Common myeloid progenitor, CD34-positive (primary cell): ENCODE measurements at regions not wholly inside any gene's neighbourhood (a gene's known extent, or its start where the extent isn't known, plus 50 kb on each side); places are given as distances from the start of the nearest gene placed in this dataset.

Experiments used
- CTCF ChIA-PET: fragments of 350-600 bp; sonication (Branson Sonifier 250); formaldehyde crosslinking; loops from one replicate; lab custom pipeline; 2021; ENCODE audit warnings: antibody characterized with exemption; lab: Charles Lee
- POLR2A ChIA-PET: fragments of 350-600 bp; sonication (Branson Sonifier 250); formaldehyde crosslinking; loops from one replicate; lab custom pipeline; 2021; ENCODE audit warnings: antibody characterized with exemption; lab: Charles Lee
- DNase-seq, 3 donors: peaks; one replicate each; pipeline versions ENCODE4 v3.0.0 to v3.0.0-alpha.2; 2013
- H3K27ac ChIP-seq, 2 experiments: 1 replicate in 1 of 2; 2 replicates in 1 of 2; pipeline ENCODE4 v1.7.0; 2013; ENCODE audit warnings: inconsistent platforms in 2 of 2, low read length in 2 of 2, mild to moderate bottlenecking in 2 of 2, low read depth in 1 of 2, moderate library complexity in 1 of 2; ENCODE audit not compliant: severe bottlenecking in 2 of 2, insufficient read depth in 1 of 2, poor library complexity in 1 of 2
- H3K27me3 ChIP-seq, 5 experiments: replicated peaks in 2 of 5; 1 replicate in 3 of 5; 2 replicates in 2 of 5; pipeline versions ENCODE4 v1.6.1 to v1.7.0; 2013; ENCODE audit warnings: low read length in 4 of 5, mild to moderate bottlenecking in 2 of 5, moderate library complexity in 2 of 5, inconsistent platforms in 1 of 5; ENCODE audit not compliant: insufficient read depth in 5 of 5, control insufficient read depth in 4 of 5
- H3K36me3 ChIP-seq, 4 experiments: 1 replicate in 2 of 4; 2 replicates in 2 of 4; pipeline versions ENCODE4 v1.6.1 to v1.7.0; 2013; ENCODE audit warnings: low read length in 3 of 4, control low read depth in 1 of 4, mild to moderate bottlenecking in 1 of 4; ENCODE audit not compliant: control insufficient read depth in 4 of 4, insufficient read depth in 4 of 4
- H3K4me1 ChIP-seq, 4 experiments: 1 replicate in 3 of 4; 2 replicates in 1 of 4; pipeline versions ENCODE4 v1.6.1 to v1.7.1; 2013; ENCODE audit warnings: low read length in 3 of 4, mild to moderate bottlenecking in 3 of 4, control low read depth in 1 of 4, inconsistent platforms in 1 of 4, moderate library complexity in 1 of 4; ENCODE audit not compliant: control insufficient read depth in 4 of 4, insufficient read depth in 4 of 4; ENCODE audit errors: control extremely low read depth in 1 of 4
- H3K4me3 ChIP-seq, 7 experiments: 1 replicate in 4 of 7; 2 replicates in 3 of 7; pipeline versions ENCODE4 v1.5.1 to v1.7.0; 2013; ENCODE audit warnings: mild to moderate bottlenecking in 7 of 7, low read length in 6 of 7, moderate library complexity in 6 of 7, inconsistent platforms in 2 of 7, low read depth in 2 of 7, control low read depth in 1 of 7; ENCODE audit not compliant: insufficient read depth in 4 of 7, control insufficient read depth in 1 of 7; ENCODE audit errors: extremely low read depth in 1 of 7
- H3K9me3 ChIP-seq, 5 experiments: 1 replicate in 4 of 5; 2 replicates in 1 of 5; pipeline versions ENCODE4 v1.6.1 to v1.7.1; 2013; ENCODE audit warnings: low read length in 4 of 5, mild to moderate bottlenecking in 2 of 5, inconsistent platforms in 1 of 5, low read depth in 1 of 5, moderate library complexity in 1 of 5; ENCODE audit not compliant: control insufficient read depth in 4 of 5, insufficient read depth in 2 of 5; ENCODE audit errors: control extremely low read depth in 1 of 5
- WGBS: methylation state at CpG from one replicate; pipeline ENCODE4 v1.1.5; 2013; ENCODE audit not compliant: insufficient coverage; 5-methylcytosine and 5-hydroxymethylcytosine counted together

- WGBS: 86% methylated on average over 1 of the region's 1 CpG
- CTCF ChIA-PET: no interaction called here
- no peak overlapping the region for H3K4me3 ChIP-seq
- no peak overlapping the region for H3K27ac ChIP-seq
- no peaks in the 10 kb centered on the region for H3K36me3 ChIP-seq
- H3K27me3 ChIP-seq: no peaks in the 10 kb centered on the region
- no peak for DNase-seq
- H3K9me3 ChIP-seq: no peaks in the 10 kb centered on the region
- POLR2A ChIA-PET: no interaction called here
- H3K4me1 ChIP-seq: no peaks in the 10 kb centered on the region
These were observed 71.1 kb downstream of the MAGEB10 start for GRCh38 chrX:27878862-27879261.
